HTERT RPE-1 (cell line): ENCODE measurements at regions not wholly inside any gene's neighbourhood (a gene's known extent, or its start where the extent isn't known, plus 50 kb on each side); places are given as distances from the start of the nearest gene placed in this dataset.

Experiments
- in situ Hi-C: fragments of 300-500 bp; cut with MboI; formaldehyde crosslinking; loops from 4 replicates; pipeline ENCODE4 v1.14.3; 2020; ENCODE audit warnings: low sequenced_read_pairs

DNA sequence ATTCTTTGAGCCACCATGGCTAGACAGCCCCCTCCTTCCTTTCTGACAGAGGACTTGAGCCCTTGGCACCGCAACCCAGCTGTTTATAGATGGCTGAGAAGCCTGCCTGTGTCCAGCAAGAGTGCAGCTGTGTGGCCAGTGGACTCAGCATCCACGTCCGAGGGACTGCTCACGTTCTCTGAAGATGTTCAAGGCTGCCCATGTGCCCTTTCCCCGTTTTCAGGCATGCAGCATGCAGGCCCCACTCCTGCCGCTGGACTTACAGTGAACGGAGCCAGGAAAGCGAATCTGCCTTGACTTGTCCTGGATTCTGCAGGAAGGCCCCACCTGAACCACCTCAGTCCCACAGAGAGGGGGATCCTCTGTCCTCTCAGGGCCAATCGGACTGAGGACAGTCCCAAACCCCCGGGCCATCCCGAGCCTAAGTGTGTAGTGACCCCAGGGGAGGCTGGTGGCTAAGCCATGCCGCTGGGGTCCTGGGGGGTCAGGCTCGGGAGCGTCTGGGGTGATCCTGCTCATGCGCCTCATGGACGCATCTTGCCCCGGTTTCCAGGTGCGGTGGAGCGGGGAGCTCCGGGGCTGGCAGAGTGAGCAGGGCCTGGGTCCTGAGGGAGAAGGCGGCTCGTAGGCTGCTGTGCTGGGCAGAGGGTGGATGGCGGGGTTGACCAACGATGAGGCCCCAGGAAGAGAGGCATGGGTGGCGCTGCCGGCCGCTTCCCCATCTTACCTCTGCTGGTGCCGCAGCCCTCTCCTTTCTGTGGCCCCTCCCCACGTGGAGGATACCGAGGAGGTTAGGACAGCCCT lies 170.7 kb downstream of the CTTN start:
- in situ Hi-C loops: no loop called here

DNA sequence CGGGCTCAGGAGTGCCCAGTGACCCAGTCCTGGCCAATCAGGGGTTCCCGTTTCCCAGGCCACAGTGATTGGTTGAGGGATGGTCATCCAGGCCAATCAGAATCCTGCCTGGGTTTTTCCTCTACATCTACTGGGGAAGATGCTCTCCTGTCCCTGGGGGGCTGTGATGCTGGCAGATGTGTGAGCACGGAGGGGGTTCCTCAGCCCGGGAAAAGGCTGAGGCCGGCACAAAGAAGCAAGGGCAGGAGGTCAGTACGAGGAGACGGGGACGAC lies 171.2 kb downstream of the CTTN start:
- in situ Hi-C loops: no loop called here

DNA sequence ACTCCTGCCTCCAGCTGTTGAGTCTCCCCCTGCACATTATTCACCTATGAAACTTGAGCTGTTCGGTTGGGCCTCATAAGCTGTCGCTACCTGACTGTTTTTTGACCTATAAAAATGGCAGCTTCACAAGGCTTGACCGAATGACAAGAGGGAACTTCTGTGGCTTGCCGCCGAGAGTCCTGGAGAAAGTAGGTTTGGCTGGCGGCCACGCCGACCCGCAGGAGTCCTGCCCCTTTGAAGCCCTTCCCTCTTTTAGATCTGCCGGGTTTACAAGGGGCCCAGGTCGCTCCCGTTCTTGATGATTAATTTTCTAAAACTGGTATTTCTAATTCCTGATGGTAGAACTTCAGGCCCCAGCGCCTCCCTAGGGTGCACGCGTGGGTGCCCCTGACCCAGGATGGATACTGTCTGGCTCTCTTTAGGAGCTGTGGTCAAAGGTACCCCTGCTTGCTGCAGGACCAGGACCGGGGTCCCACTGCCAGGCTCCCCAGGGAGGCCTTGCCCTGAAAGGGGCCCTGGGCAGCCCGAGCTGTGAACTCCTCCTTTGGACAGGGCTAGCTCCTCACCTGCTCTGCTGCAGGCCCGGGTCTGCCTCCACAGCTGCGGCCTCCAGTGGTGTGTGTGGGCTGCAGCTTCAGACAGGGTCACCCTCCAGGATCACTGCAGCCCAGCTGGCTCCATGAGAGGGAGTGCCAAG lies 171.8 kb downstream of the CTTN start:
- in situ Hi-C loops: no loop called here

DNA sequence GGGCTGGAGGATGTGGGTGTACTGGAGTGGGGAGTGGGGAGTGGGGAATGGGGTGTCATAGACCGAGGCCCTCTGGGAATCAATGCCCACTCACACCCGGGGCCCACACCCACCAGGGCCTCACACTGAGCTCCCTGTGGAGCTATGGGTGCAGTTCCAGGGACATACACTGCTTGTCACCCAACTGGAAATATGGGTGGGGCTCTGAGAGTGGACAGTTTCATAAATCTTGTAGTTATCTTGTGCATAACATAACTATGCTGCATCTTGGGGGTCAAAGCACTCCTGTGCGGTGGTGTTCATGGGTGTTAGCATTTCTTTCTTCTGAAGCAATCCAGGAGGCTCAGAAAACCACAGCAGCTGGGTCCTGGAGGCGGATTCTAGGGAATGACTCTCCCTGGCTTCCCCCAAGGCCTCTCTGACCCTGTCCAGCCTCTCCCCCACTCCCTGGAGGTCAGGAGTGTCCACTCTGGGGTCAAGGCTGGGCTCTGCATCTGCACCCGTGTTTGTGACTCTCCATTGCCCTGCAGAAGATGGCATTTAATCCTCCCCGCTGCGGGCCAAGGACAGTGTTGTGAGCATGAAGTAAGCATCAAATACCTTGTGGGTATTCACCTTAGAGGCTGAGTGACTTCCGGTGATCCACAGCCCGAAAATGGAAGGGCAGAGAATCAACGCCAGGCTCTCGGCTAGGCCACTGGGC lies 172.5 kb downstream of the CTTN start:
- in situ Hi-C loops: no loop called here

DNA sequence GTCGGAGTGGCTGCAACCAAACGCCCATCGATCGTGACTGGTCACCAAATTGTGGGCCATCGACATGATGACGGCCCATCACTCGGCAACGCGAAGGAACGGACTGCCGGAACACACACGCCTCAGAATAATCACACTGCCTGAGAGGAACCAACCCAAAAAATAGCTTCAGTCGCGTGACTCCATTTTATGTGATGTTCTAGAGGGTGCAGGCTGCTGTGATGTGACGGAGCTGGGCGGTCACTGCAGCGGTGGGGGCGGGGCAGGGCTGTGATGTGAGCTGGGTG lies 174.6 kb downstream of the CTTN start:
- in situ Hi-C loops: no loop called here

DNA sequence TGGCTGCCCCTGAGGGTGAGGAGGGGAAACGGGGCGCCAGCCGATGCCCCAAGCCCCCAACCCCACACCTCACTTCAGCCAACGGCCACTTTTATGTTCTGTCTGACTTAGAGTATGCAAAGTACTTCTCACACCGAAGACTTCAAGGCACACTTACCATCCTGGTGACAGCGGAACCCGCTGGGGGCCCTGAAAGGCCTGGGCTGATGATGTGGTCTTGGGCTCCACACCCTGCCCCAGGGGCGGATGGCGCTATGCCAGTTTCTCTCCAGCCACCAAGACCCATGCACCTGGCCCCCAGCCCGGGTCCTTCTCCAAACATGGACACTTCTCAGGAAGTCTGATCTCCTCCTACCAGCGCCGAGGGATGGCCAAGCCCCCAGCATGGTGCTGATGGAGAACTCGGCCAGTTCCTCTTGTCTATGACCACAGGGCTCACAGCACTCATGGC lies 175.4 kb downstream of the CTTN start:
- in situ Hi-C loops: no loop called here

DNA sequence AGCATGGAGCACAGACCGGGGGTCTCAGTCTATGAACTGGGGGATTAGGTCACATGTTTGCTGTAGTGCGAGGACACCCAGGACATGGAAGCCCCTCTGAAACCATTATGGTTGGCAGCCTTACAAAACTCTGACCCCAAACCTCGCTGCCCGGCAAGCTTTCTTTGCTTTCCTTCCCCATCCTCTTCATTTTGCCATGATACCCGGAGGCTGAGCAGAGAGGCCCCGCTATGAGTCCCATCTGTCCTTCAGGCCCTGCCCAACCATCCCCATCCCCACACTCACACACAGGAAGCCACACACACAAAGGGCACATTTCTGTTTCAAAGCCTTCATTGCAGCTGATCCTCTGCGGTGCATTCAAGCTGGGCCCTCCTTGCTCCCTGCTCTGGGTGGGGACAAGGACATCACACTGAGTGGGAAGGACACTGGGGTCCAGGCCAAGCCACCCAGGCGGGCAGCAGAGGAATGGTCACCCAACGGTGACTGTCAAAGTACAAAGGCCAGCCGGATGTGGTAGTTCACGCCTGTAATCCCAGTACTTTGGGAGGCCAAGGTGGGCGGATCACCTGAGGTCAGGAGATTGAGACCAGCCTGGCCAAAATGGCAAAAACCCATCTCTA lies 176.5 kb downstream of the CTTN start:
- in situ Hi-C loops: no loop called here

DNA sequence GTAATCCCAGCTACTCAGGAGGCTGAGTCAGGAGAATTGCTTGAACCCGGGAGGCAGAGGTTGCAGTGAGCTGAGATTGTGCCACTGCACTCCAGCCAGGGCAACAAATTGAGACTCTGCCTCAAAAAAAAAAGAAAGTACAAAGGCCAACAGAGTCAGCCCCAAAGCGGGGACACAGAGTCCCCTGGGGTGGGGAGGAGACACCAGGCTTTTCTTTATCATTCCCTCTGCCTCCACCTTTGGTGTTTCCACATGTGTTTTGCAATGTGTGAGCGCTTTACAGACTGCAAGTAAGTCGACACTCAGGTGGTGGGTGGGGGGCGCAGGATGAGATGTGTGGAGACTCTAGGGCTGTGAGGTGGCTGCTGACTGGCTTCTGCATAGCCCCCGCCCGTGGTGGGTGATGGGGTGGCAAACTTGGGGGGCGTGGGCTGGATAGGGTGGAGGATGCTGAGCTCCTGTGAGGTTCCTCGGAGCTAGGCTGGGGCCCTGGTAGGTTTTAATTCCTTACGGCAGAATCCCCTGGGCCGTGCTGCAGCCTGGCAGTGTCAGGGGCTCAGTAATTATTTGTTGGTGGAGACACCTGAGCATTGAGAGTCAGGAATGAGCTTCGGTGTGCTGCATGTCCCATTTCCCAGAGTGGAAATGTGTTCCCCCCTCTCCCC lies 177.2 kb downstream of the CTTN start:
- in situ Hi-C loops: no loop called here

DNA sequence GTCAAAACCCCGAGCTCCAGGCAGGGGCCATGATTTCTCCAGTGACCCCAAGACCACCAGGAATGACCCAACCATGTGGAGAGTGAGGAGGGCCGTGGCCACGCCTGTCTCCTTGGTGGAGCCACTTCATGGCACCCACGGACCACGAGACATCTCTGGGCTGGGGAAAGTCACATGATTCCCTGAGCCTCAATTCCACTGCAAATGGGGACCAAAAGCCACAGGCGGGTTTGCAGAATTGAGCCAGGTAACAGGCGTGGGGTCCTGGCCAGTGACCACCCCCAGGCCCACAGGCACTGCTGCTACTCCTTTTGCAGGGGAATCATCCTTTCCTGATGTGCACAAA lies 178.9 kb downstream of the CTTN start:
- in situ Hi-C loops: no loop called here

DNA sequence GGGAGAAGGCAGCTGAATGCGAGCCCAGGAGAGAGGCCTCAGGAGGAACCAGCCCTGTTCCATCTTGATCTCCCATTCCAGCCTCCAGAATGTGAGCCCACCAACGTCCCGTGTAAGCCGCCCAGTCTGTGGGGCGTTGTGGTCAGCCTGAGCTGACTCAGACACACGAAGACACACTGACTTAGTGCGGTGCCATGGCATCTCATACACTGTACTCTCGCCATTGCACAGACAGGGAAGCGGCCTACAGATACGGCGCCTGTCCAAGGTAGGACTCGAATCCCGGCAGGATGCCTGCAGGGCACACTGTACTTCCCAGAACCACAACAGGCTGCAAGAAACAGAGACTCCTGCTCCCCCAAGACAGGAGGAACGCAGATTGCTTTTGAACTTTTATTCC lies 179.6 kb downstream of the CTTN start:
- in situ Hi-C loops: no loop called here

DNA sequence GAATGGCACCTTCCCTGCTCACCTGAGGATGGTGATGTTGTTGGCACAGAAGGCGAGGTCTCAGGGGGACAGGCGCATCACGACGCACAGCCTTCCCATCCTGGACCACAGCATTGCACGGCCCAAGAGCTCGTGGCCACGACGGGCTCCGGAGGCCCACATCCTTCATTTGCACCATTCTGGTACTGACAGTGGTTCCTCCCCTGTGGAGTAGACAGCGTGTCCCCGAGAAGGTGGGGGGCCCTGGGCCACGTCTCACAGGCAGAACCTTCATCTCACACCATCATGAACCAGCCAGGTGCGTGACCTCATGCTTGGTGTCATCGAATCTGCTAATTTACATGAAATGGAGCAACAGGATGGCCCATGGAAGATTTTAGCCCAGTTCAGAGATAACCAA lies 180.0 kb downstream of the CTTN start:
- in situ Hi-C loops: no loop called here

DNA sequence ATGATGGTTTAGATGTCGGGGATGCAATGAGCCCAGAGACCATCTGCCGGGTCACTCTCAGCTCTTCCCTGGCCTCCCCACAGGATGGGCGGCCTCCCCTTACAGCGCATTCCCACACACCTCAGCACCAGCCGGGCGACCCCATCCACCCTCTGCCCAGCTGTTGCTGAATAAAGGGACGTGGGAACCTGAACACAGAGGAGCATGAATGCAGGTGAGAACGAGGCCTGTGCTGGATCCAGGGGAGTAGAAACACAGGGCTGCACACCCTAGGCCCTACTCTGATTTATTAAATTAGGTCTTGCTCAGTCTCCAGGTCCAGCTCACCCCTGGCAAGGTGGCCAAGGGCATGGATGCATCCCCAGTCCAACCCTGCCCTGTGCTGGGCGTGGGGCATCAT lies 180.5 kb downstream of the CTTN start:
- in situ Hi-C loops: no loop called here

DNA sequence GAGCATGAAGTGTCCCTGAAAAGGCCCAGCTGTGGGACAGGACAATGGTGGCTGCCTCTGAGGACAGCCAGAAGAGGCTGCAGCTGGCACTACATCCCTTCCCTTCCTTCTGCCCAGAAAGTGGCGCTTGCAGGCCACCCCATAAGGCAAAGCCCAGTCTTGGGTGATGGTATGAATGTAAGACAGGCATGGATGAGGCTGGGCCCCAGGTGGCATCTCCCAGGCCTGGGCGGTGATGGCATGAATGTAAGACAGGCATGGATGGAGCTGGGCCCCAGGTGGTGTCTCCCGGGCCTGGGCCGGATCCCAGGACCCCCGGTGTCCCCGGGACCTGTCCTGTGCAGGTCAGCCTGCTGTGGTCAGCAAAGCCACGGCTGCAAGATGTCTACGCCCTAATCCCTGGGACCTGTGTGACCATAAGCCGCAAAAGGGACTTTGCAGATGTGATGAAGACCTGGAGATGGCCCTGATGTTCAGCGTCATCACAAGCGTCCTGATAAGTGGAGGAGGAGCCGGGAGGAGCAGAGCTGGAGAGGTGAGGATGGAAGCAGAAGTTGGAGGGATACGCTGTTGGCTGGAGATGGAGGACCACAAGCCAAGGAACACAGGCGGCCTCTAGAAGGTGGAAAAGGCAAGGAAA lies 181.1 kb downstream of the CTTN start:
- in situ Hi-C loops: no loop called here

DNA sequence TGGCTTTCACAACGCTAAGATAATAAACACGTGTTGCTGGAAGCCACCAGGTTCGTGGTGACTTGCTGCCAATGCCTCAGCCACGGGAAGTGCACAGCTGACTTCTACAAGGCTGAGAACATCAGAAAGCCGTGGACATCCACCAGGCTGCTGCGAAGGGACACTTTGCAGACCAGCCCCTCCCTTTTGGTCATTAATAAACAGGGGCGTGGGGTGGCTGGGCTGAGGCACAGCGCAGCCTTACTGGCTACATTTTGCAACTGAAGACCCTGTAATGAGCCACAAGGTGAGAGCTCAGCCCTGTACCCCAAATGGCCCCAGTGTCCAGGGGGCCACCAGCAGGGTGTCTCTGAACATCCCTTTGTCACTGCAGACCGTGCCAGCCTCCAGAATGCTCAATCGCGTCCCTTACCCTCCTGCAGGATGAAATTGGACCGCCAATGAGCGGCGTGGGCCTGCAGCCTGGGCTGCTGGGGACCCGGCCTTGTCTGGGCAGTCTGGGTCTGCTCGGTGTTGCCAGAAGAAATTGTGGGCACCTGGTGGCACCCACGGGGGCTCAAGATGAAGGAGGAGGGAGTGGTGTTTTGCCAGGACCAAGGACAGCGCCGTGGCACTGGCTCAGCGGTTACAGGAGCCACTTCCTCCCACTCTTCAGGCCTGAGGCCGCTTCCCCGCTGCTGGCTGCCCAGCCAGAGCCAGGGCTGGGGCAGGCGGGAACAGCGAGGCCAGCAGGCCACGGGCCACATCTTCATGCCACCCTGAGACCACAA lies 181.9 kb downstream of the CTTN start:
- in situ Hi-C loops: no loop called here

DNA sequence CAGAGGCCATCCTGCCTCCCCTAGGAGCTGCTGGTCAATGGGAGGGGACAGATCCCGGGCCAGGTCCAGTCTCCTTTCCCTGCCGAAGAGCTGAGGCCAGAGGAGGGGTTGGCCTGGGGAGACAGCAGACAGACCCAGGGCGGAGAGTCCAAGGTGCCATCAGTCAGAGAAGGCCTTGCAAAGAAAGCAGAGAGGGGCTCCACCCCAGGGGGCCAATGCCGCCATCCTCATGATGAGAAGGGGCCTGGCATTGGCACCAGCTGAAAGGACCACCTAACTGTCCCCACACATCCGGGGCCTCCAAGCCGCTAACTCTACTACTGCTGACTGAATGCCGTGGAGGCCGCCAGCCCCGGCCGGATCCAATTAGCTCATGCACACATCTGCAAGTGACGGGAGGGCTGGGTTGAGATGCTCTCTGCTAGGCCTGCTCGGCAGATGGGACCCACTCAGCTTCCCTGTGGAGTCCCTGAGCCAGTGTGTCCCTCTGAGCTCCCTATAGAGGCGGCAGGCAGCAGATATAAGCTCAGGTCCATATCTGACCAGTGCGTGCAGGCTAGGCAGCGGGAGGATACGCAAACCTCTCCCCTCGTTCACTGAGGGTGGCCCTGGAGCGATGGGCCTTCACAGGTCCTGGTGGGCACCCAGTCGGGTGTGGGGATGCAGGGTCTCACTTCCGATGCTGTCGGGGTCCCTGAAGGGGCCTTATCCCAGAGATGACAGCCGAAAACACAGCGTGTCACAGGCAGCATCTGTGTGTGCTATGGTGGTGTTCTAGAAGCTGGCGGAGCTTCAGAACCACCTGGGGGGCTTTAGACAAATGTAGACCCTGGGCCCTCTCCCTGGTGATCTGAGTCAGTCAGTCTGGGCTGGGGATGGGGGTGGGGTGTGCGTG lies 183.9 kb downstream of the CTTN start:
- in situ Hi-C loops: no loop called here

DNA sequence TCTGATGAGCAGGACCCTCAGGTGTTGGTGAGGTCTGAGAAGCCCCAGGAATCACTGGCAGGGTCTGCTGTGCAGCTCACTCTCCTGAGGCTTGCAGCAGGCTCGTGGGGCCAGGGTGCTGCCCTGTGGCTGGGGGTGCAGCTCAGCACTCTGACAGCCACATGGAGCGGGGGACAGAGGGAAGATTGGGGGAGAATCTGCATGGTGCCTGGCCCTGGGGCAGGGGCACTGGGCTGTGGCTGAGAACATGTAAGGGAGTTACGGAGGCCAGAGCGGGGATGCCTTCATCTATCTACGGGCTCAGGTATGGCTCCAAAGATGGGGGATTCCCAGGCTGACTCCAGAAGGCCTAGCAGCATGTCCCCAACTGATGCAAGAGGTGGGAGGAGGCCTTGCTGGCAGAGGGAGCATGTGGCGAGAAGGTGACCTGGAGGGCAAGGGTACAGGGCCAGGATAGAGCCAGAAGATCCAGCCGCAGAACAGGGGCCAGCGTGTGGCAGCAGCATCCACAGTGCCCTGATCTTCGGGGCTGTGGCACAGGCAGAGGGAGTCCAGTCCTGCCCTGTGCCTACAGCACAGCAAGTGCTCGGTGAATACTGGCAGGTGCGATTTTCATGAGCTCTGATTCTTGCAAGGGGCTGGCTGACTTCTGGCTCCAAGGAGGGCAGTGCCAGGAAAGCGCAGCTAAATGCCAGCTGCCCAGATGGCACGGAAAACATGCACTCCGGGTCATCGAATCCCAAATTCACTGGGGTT lies 184.7 kb downstream of the CTTN start:
- in situ Hi-C loops: no loop called here

DNA sequence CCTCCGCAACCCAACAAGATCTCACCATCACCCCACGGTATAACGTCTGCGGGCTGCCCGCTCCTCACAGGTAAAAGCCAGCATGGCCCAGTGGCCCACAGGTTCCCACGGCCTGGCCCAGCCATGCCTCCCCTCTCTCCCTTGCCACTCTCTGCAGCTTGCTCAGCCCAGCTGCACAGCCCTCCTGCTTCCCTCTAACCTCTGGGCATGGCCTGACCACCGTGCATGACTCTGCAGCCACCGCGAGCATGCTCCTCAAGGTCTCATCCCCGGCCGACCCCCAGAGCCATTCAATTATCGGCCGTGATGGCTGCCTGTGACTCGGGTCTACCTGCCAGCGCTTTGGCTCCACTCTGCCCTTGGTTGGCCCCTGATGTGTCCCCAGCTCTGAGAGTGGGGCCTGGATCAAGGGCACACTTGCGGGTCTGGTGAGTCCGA lies 185.5 kb downstream of the CTTN start:
- in situ Hi-C loops: no loop called here

DNA sequence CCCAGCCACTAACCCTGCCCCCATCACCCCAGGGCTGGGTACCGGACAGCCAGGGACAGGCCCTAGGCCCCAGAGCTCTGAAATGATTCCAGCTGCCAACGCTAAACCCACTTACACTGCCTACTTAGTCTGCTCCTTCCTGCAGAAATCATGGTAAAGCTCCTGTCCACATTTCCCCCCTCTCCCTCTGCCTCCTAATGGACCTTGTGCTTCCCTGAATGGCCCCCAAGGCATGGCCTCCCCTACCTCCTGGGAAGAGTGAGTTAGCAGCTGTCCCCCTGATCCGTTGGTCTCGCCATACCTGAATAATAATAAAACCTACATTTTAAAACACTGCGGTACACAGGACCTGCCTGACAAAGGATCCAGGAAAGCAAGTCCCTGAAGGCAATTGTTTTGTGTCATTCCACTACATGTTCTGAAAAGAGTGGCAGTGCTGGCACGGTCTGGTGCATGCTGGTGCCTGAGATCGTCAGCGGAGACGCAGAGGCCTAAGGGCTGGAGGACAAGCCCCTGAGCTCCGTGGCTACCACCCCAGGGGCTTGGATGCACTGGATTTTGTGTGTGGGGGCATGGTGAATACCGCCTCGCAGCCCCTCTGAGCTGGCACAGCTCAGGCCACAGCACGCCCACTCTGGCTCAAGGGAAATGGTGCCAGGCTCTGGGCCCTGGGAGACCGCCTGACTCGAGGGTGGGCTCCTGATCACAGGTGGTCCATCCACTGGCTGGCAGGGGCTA lies 186.3 kb downstream of the CTTN start:
- in situ Hi-C loops: no loop called here
